HK-2 (cell line): ENCODE measurements at regions not wholly inside any gene's neighbourhood (a gene's known extent, or its start where the extent isn't known, plus 50 kb on each side); places are given as distances from the start of the nearest gene placed in this dataset.
"Not testable (repeated sequence)": the region's sequence is repeated elsewhere in the genome, so short reads cannot be mapped to it uniquely, and the experiment has no call there.

ENCODE experiments used
- DNase-seq: peaks from one replicate; pipeline ENCODE4 v3.0.0-alpha.2; 2018; ENCODE audit not compliant: unreplicated experiment

GRCh38 chr17:68097161-68097805 lies 61.7 kb downstream of the KPNA2 start:
- DNase-seq = no peak

DNA sequence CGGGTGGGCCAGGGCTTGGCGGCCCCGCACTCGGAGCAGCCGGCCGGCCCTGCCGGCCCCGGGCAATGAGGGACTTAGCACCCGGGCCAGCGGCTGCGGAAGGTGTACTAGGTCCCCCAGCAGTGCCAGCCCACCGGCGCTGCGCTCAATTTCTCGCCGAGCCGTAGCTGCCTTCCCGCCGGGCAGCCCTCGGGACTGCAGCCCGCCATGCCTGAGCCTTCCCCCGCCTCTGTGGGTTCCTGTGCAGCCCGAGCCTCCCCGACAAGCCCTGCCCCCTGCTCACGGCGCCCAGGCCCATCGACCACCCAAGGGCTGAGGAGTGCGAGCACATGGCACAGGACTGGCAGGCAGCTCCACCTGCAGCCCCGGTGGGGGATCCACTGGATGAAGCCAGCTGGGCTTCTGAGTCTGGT lies 63.8 kb downstream of the KPNA2 start:
- not testable (repeated sequence) for DNase-seq

DNA sequence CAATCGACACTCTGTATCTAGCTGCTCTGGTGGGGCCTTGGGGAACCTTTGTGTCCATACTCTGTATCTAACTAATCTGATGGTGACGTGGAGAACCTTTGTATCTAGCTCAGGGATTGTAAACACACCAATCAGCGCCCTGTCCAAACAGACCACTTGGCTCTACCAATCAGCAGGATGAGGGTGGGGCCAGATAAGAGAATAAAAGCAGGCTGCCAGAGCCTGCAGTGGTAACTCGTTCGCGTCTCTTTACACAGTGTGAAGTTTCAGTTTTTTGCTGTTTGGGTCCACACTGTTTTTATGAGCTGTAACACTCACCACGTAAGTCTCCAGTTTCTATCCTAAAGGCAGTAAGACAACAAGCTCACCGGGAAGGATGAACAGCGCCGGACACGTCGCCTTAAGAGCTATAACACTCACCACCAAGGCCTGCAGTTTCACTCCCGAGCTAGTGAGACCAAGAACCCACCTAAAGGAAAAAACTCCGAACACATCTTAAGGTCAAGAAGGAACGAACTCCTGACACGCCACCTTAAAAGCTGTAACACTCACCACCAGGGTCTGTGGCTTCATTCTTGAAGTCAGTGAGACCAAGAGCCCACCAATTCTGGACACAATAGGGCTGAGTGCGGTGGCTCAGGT lies 64.6 kb downstream of the KPNA2 start:
- no peak for DNase-seq

GRCh38 chr17:68101075-68101986 lies 65.8 kb downstream of the KPNA2 start:
- DNase-seq = peak; percentile 93

DNA sequence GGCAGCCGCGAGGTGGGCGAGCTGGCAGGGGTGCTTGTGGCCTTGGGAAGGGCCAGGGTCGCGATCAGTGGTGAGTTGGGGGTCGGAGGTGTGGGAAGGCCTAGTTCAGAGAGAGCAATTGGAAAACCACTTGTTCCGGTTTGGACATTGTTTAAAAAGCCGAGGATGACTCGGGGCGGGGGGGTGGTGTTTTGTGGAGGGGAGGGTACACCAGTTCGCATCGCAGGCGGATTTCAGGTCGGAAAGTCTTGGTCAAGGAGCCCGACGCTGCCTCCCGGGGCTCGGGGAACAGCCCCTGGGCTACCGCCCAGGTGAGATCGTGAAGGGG lies 66.4 kb downstream of the KPNA2 start:
- no peak for DNase-seq

DNA sequence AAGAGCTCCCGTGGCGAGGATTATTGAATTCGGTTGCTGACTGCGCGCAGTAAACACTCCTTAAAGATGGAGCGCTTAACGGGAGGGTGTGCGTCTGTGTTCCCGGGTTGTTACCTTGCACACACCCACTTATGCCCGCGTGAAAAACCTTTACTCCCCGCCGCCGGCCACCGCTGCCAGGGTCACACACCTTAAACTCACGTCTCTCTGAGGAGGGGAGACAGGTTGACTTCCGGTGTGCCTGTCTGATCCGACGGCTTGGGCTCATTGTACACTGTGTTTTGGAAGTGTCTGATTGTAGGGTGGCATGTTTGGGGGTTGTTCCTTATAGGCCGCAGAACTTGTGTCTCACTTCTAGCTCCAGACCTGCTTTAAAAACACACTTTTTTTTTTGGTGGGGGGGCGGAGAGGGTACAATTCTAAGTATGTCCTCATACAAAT lies 66.8 kb downstream of the KPNA2 start:
- DNase-seq = no peak

GRCh38 chr17:68103148-68103547 lies 67.6 kb downstream of the KPNA2 start:
- DNase-seq = no peak

- no peak for DNase-seq
Measured at GRCh38 chr17:68106085-68106484, 70.5 kb downstream of the KPNA2 start.

- no peak for DNase-seq
Measured at GRCh38 chr17:68107373-68107772, 71.8 kb downstream of the KPNA2 start.

DNA sequence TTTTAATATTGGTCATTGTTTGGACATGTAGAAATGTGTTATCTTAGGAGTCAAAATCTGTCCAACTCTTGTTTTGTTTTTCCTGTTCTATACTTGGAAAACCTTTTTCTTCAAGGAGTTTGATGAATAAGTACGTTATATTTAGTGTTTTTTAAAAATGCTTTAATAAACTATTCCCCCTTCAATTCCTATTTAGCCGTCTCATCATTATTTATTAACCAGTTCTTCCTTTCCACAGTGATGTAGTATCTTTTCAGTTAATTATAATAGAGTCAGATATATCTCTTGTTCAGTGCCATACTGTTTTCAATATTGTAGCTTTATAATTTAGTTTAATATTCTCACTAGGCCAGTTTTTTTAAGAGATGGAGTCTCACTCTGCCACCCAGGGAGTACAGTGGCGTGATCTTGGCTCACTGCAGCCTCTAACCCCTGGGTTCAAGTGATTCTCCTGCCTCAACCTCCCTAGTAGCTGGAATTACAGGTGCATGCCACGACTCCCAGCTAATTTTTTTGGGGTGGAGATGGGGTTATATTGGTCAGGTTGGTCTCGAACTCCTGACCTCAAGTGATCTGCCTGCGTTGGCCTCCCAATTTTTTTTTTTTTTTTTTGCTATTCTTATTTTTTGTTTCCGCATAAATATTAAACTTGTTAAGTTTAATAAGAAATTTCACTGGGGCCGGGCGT lies 72.9 kb downstream of the KPNA2 start:
- no peak for DNase-seq

DNA sequence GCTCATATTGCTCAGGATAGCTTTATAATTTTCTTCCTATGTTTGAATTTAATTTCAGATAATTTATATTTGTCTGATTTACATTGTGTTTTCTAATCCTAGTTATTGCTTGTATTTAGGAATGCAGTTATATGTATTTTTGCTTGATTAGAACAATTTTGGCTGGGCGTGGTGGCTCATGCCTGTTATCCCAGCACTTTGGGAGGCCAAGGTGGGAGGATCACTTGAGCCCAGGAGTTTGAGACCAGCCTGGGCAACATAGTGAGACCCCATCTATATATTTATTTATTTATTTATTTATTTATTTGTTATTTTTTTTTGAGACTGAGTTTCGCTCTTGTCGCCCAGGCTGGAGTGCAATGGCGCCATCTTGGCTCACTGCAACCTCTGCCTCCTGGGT lies 73.9 kb downstream of the KPNA2 start:
- not testable (repeated sequence) for DNase-seq

GRCh38 chr17:68116211-68116610 lies 80.7 kb downstream of the KPNA2 start:
- not testable (repeated sequence) for DNase-seq

GRCh38 chr17:68122587-68122986 lies 87.1 kb downstream of the KPNA2 start:
- DNase-seq = no peak

- no peak for DNase-seq
Measured at GRCh38 chr17:68125111-68125870, 89.8 kb downstream of the KPNA2 start.

DNA sequence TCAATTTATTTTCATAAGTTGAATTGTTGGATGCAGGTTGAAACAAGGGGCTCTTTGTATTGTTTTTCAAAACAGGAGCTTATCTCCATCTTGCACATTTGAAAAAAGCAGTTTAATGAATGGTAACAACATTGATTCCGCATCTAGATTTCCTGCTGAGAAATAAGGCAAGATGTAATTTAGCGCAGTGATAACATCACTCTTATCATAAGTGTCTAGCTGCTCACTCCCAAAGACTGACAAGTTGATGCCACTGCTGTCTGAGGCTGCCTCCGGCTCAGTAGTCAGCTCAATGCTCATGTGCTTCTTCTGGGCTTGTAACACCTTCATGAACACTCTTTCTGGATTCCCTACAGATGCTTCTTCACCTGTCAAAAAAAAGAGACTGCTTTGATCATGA lies 92.4 kb downstream of the KPNA2 start:
- DNase-seq = no peak

GRCh38 chr17:68131456-68131855 lies 95.9 kb downstream of the KPNA2 start:
- DNase-seq = no peak

- DNase-seq = no peak
Measured at GRCh38 chr17:68133346-68134045, 98.0 kb downstream of the KPNA2 start.

- no peak for DNase-seq
Measured at GRCh38 chr17:68134046-68134637, 98.6 kb downstream of the KPNA2 start.

DNA sequence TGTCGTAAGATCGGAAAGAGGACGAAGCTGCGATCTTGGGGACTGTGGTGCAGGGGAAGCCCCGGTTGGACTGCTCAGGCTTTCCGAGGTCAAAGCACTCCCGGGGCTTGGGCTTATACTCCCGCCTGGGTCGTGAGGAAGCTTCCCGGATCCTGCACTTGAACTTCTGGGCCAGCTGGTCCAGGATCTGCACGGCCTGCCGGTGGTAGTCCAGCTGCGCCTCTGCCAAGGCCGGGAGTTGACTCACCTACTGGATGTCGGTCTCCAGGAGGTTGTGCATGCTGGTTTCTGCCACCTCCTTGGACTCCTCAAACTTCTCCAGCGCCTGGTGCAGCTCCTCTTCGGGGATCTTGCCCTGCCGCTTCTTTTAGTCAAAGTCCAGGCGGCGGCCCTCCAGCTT lies 99.2 kb downstream of the KPNA2 start:
- no peak for DNase-seq

- no peak for DNase-seq
Measured at GRCh38 chr17:68135141-68135887, 99.8 kb downstream of the KPNA2 start.
